MM.1S (cell line): ENCODE measurements at regions not wholly inside any gene's neighbourhood (a gene's known extent, or its start where the extent isn't known, plus 50 kb on each side); places are given as distances from the start of the nearest gene placed in this dataset.

Experiments
- DNase-seq: peaks from one replicate; pipeline ENCODE4 v3.0.0-alpha.2; 2015
- H2AFZ ChIP-seq: fragments of 300-600 bp; sonication (generic); 2 replicates; pipeline ENCODE4 v1.6.0; 2016; ENCODE audit warnings: antibody characterized with exemption, low read length
- H3F3A ChIP-seq: fragments of 300-600 bp; sonication (generic); 2 replicates; pipeline ENCODE4 v1.6.1; 2016; ENCODE audit warnings: mild to moderate bottlenecking, antibody characterized with exemption, low read length, moderate library complexity, mixed read lengths; ENCODE audit not compliant: insufficient read depth
- H3K27ac ChIP-seq: fragments of 300-600 bp; sonication (generic); 2 replicates; pipeline ENCODE4 v1.5.1; 2016; ENCODE audit warnings: mild to moderate bottlenecking, low read length
- H3K27me3 ChIP-seq: fragments of 300-600 bp; sonication (generic); replicated peaks from 2 replicates; pipeline ENCODE4 v1.6.0; 2016; ENCODE audit warnings: low read length; ENCODE audit not compliant: insufficient read depth
- H3K36me3 ChIP-seq: fragments of 300-600 bp; sonication (generic); replicated peaks from 2 replicates; pipeline ENCODE4 v1.6.1; 2016; ENCODE audit warnings: mild to moderate bottlenecking, low read length, mixed read lengths; ENCODE audit not compliant: insufficient read depth
- H3K4me1 ChIP-seq: fragments of 300-600 bp; sonication (generic); 2 replicates; pipeline ENCODE4 v1.6.1; 2016; ENCODE audit warnings: low read length, mixed read lengths
- H3K4me2 ChIP-seq: fragments of 300-600 bp; sonication (generic); 2 replicates; pipeline ENCODE4 v1.6.0; 2016; ENCODE audit warnings: low read depth, low read length
- H3K4me3 ChIP-seq: fragments of 300-600 bp; sonication (generic); 2 replicates; pipeline ENCODE4 v1.5.1; 2016; ENCODE audit warnings: low read length, mixed read lengths
- H3K79me2 ChIP-seq: fragments of 300-600 bp; sonication (generic); 2 replicates; pipeline ENCODE4 v1.6.1; 2016; ENCODE audit warnings: mixed run types, low read length, mixed read lengths
- H3K9ac ChIP-seq: fragments of 300-600 bp; sonication (generic); 2 replicates; pipeline ENCODE4 v1.6.1; 2016; ENCODE audit warnings: low read length, mixed read lengths
- H3K9me2 ChIP-seq: fragments of 300-600 bp; sonication (generic); replicated peaks from 2 replicates; pipeline ENCODE4 v1.6.1; 2016; ENCODE audit warnings: mild to moderate bottlenecking, low read length, mixed read lengths; ENCODE audit not compliant: insufficient read depth
- H3K9me3 ChIP-seq: fragments of 300-600 bp; sonication (generic); replicated peaks from 2 replicates; pipeline ENCODE4 v1.6.1; 2016; ENCODE audit warnings: mild to moderate bottlenecking, low read length, mixed read lengths; ENCODE audit not compliant: insufficient read depth
- H4K20me1 ChIP-seq: fragments of 300-600 bp; sonication (generic); 2 replicates; pipeline ENCODE4 v1.6.1; 2016; ENCODE audit warnings: mild to moderate bottlenecking, low read length, moderate library complexity, mixed read lengths; ENCODE audit not compliant: insufficient read depth
- EZH2 ChIP-seq: fragments of 300-600 bp; sonication (generic); optimal IDR thresholded peaks from 2 replicates; pipeline ENCODE3; 2017; ENCODE audit warnings: low read depth, mild to moderate bottlenecking, antibody characterized with exemption, low read length, mixed read lengths
- EZH2phosphoT487 ChIP-seq: fragments of 300-600 bp; sonication (generic); IDR thresholded peaks from 2 replicates; pipeline ENCODE4 v1.6.1; 2018; ENCODE audit warnings: antibody characterized with exemption, low read length
- TF ChIP-seq, protein P1 (sequence below): fragments of 300-600 bp; sonication (generic); IDR thresholded peaks from 2 replicates; pipeline ENCODE4 v1.5.1; 2016; ENCODE audit warnings: antibody characterized with exemption, low read length, mixed read lengths

DNA sequence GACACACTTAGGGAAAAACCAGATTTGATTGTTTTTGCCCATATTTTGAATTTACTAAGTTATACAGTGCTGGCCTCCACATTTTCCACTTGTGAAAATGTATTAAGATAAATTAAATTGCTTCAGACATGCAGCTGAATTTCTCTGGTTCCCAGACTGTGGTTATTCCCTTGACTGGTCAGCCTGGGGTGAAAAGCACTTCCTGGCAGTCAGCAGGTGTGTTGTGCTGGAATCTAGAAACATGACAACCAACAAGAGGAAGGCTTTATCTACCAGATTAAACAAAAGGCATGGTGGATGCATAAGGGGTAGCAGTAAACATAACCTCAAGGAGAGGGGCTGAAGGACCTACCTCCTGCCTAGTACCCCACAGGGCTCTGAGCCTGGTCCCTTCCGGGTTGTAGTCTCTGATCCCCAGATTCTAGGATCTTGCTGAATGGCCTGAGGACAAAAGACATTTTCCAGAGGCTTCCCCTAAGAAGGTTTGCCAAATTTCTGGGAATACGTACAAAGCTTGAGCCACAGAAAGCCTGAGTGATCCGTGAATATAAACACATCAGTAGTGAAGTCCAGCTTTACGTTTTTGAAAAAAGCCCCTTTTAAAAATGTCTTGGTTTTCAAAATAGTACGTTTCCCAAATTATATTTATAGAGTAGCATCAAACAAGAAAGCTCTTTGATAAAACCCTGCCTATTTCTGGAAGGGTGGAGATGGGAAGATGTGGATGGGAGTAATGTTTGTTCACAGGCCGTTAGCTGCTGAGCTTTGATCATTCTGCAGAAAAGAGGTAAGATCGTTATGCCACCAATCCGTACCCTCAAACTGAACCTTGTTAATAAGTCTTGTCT, 133.4 kb downstream of the LACC1 start:
- Histone ChIP-seq H3K27ac (no peak overlapping the region), H3K4me3 (no peak overlapping the region), H3K9me3 (no peaks in the 10 kb centered on the region), H3F3A (no peaks in the 10 kb centered on the region), H3K9me2 (no peaks in the 10 kb centered on the region), H2AFZ (no peak overlapping the region), H3K4me1 (no peaks in the 10 kb centered on the region), H4K20me1 (no peaks in the 10 kb centered on the region), H3K36me3 (no peaks in the 10 kb centered on the region), H3K27me3 (no peaks in the 10 kb centered on the region), H3K79me2 (no peaks in the 10 kb centered on the region), H3K9ac (no peak overlapping the region), H3K4me2 (no peak overlapping the region)
- TF ChIP-seq EZH2 (no peak), EZH2phosphoT487 (no peak)
- TF ChIP-seq, protein P1, sequence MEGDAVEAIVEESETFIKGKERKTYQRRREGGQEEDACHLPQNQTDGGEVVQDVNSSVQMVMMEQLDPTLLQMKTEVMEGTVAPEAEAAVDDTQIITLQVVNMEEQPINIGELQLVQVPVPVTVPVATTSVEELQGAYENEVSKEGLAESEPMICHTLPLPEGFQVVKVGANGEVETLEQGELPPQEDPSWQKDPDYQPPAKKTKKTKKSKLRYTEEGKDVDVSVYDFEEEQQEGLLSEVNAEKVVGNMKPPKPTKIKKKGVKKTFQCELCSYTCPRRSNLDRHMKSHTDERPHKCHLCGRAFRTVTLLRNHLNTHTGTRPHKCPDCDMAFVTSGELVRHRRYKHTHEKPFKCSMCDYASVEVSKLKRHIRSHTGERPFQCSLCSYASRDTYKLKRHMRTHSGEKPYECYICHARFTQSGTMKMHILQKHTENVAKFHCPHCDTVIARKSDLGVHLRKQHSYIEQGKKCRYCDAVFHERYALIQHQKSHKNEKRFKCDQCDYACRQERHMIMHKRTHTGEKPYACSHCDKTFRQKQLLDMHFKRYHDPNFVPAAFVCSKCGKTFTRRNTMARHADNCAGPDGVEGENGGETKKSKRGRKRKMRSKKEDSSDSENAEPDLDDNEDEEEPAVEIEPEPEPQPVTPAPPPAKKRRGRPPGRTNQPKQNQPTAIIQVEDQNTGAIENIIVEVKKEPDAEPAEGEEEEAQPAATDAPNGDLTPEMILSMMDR: no peak
- no peak for DNase-seq

- Histone ChIP-seq H4K20me1 (no peaks in the 10 kb centered on the region), H3K4me2 (no peak overlapping the region)
Observed at GRCh38 chr13:44013758-44014291, 134.1 kb downstream of the LACC1 start.

GRCh38 chr13:44014501-44014900, 134.8 kb downstream of the LACC1 start:
- DNase-seq: no peak
- H3K4me3 ChIP-seq: no peak overlapping the region
- H3K27me3 ChIP-seq: no peaks in the 10 kb centered on the region
- H3K4me2 ChIP-seq: no peak overlapping the region
- no peaks in the 10 kb centered on the region for H3K79me2 ChIP-seq
- H3K4me1 ChIP-seq: no peaks in the 10 kb centered on the region
- no peaks in the 10 kb centered on the region for H3F3A ChIP-seq
- H3K9me2 ChIP-seq: no peaks in the 10 kb centered on the region
- H3K9ac ChIP-seq: no peak overlapping the region
- H2AFZ ChIP-seq: no peak overlapping the region
- TF ChIP-seq EZH2phosphoT487 (no peak), EZH2 (no peak)
- TF ChIP-seq, protein P1: no peak
- no peaks in the 10 kb centered on the region for H3K9me3 ChIP-seq
- no peaks in the 10 kb centered on the region for H3K36me3 ChIP-seq
- H3K27ac ChIP-seq: no peak overlapping the region
- no peaks in the 10 kb centered on the region for H4K20me1 ChIP-seq

More at GRCh38 chr13:44013758-44014291, 134.1 kb downstream of the LACC1 start:
- TF ChIP-seq EZH2phosphoT487 (no peak), EZH2 (no peak)
- TF ChIP-seq, protein P1: no peak
- Histone ChIP-seq H3F3A (no peaks in the 10 kb centered on the region), H3K79me2 (no peaks in the 10 kb centered on the region), H3K4me1 (no peaks in the 10 kb centered on the region), H3K9me3 (no peaks in the 10 kb centered on the region), H3K9ac (no peak overlapping the region), H3K9me2 (no peaks in the 10 kb centered on the region), H3K4me3 (no peak overlapping the region), H3K27me3 (no peaks in the 10 kb centered on the region), H2AFZ (no peak overlapping the region), H3K27ac (no peak overlapping the region), H3K36me3 (no peaks in the 10 kb centered on the region)
- no peak for DNase-seq
